OCI-LY1 (cell line): ENCODE measurements at regions not wholly inside any gene's neighbourhood (a gene's known extent, or its start where the extent isn't known, plus 50 kb on each side); places are given as distances from the start of the nearest gene placed in this dataset.

ENCODE experiments used
- H2AFZ ChIP-seq: fragments of 200-600 bp; sonication (generic), shearing (Covaris generic); 2 replicates; pipeline ENCODE4 v1.6.0; 2014; ENCODE audit warnings: antibody characterized with exemption, mild to moderate bottlenecking, low read length
- H3F3A ChIP-seq: fragments of 200-600 bp; sonication (generic), shearing (Covaris generic); 2 replicates; pipeline ENCODE4 v1.6.0; 2014; ENCODE audit warnings: mild to moderate bottlenecking, antibody characterized with exemption, low read length, moderate library complexity; ENCODE audit not compliant: insufficient read depth
- H3K27ac ChIP-seq: fragments of 200-600 bp; sonication (generic); 2 replicates; pipeline ENCODE4 v1.5.1; 2014; ENCODE audit warnings: low read length, mixed run types, mild to moderate bottlenecking, low read depth; ENCODE audit not compliant: poor library complexity, severe bottlenecking
- H3K27me3 ChIP-seq: fragments of 200-600 bp; sonication (generic); 2 replicates; pipeline ENCODE4 v1.6.0; 2014; ENCODE audit warnings: antibody characterized with exemption, mild to moderate bottlenecking, low read length, moderate library complexity; ENCODE audit not compliant: insufficient read depth
- H3K36me3 ChIP-seq: fragments of 200-600 bp; sonication (generic); 2 replicates; pipeline ENCODE4 v1.6.1; 2014; ENCODE audit warnings: mild to moderate bottlenecking, antibody characterized with exemption, low read length, moderate library complexity, mixed read lengths; ENCODE audit not compliant: insufficient read depth
- H3K4me1 ChIP-seq: fragments of 200-600 bp; sonication (generic); 2 replicates; pipeline ENCODE4 v1.5.1; 2014; ENCODE audit warnings: mild to moderate bottlenecking, low read length, moderate library complexity; ENCODE audit not compliant: insufficient read depth, severe bottlenecking
- H3K4me2 ChIP-seq: fragments of 200-600 bp; sonication (generic), shearing (Covaris generic); 2 replicates; pipeline ENCODE4 v1.6.1; 2014; ENCODE audit warnings: low read length
- H3K4me3 ChIP-seq: fragments of 200-600 bp; sonication (generic); 2 replicates; pipeline ENCODE4 v1.5.1; 2014; ENCODE audit warnings: low read length, low read depth, mild to moderate bottlenecking, mixed read lengths; ENCODE audit not compliant: poor library complexity, severe bottlenecking
- H3K79me2 ChIP-seq: fragments of 200-600 bp; shearing (Covaris generic); 2 replicates; pipeline ENCODE4 v1.6.1; 2016; ENCODE audit warnings: mixed run types, low read length, mixed read lengths; ENCODE audit not compliant: insufficient read depth
- H3K9ac ChIP-seq: fragments of 200-600 bp; sonication (generic), shearing (Covaris generic); 2 replicates; pipeline ENCODE4 v1.6.1; 2014; ENCODE audit warnings: mild to moderate bottlenecking, low read length, mixed read lengths
- H3K9me2 ChIP-seq: fragments of 200-600 bp; sonication (generic), shearing (Covaris generic); 2 replicates; pipeline ENCODE4 v1.6.1; 2014; ENCODE audit warnings: low read depth, mild to moderate bottlenecking, low read length, mixed read lengths
- H3K9me3 ChIP-seq: fragments of 200-600 bp; shearing (Covaris generic); 2 replicates; pipeline ENCODE4 v1.6.1; 2014; ENCODE audit warnings: low read length, mixed read lengths
- H4K20me1 ChIP-seq: fragments of 200-600 bp; sonication (generic), shearing (Covaris generic); 2 replicates; pipeline ENCODE4 v1.6.0; 2016; ENCODE audit warnings: mild to moderate bottlenecking, low read length; ENCODE audit not compliant: insufficient read depth
- EZH2 ChIP-seq: fragments of 200-600 bp; sonication (generic), shearing (Covaris generic); IDR thresholded peaks from 2 replicates; pipeline ENCODE4 v1.8.0; 2017; ENCODE audit warnings: borderline replicate concordance, mixed run types, mild to moderate bottlenecking, antibody characterized with exemption, low read length, moderate library complexity, mixed read lengths
- TF ChIP-seq, protein P1 (sequence below): fragments of 200-600 bp; sonication (generic), shearing (Covaris generic); IDR thresholded peaks from 2 replicates; pipeline ENCODE4 v1.5.1; 2017; ENCODE audit warnings: mild to moderate bottlenecking, antibody characterized with exemption, low read length, moderate library complexity, mixed read lengths

DNA sequence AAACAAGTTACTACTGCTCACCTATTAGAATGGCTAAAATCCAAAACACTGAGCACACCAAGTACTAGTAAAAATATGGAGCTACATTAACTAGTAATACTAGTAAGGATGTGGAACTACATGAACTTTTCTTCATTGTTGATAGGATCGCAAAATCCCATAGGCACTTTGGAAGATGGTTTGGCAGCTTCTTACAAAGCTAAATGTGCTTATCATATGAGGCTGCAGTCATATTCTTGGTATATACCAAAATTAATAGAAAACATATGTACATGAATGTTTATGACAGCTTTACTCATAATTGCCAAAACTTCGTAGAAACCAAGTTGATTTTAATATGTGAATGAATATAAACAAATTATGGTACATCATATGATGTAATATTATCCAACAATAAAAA is 366.8 kb upstream of the KCNMB2 start:
- TF ChIP-seq EZH2: no peak
- TF ChIP-seq, protein P1, sequence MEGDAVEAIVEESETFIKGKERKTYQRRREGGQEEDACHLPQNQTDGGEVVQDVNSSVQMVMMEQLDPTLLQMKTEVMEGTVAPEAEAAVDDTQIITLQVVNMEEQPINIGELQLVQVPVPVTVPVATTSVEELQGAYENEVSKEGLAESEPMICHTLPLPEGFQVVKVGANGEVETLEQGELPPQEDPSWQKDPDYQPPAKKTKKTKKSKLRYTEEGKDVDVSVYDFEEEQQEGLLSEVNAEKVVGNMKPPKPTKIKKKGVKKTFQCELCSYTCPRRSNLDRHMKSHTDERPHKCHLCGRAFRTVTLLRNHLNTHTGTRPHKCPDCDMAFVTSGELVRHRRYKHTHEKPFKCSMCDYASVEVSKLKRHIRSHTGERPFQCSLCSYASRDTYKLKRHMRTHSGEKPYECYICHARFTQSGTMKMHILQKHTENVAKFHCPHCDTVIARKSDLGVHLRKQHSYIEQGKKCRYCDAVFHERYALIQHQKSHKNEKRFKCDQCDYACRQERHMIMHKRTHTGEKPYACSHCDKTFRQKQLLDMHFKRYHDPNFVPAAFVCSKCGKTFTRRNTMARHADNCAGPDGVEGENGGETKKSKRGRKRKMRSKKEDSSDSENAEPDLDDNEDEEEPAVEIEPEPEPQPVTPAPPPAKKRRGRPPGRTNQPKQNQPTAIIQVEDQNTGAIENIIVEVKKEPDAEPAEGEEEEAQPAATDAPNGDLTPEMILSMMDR: no peak
- no peaks in the 10 kb centered on the region for H3K4me1 ChIP-seq
- no peaks in the 10 kb centered on the region for H3K36me3 ChIP-seq
- H2AFZ ChIP-seq: no peak overlapping the region
- H3K9me3 ChIP-seq: no peaks in the 10 kb centered on the region
- H3K79me2 ChIP-seq: no peaks in the 10 kb centered on the region
- no peak overlapping the region for H3K4me2 ChIP-seq
- H3K4me3 ChIP-seq: no peak overlapping the region
- H3F3A ChIP-seq: no peaks in the 10 kb centered on the region
- no peaks in the 10 kb centered on the region for H4K20me1 ChIP-seq
- H3K9ac ChIP-seq: no peak overlapping the region
- no peaks in the 10 kb centered on the region for H3K27me3 ChIP-seq
- H3K9me2 ChIP-seq: no peaks in the 10 kb centered on the region
- no peak overlapping the region for H3K27ac ChIP-seq

DNA sequence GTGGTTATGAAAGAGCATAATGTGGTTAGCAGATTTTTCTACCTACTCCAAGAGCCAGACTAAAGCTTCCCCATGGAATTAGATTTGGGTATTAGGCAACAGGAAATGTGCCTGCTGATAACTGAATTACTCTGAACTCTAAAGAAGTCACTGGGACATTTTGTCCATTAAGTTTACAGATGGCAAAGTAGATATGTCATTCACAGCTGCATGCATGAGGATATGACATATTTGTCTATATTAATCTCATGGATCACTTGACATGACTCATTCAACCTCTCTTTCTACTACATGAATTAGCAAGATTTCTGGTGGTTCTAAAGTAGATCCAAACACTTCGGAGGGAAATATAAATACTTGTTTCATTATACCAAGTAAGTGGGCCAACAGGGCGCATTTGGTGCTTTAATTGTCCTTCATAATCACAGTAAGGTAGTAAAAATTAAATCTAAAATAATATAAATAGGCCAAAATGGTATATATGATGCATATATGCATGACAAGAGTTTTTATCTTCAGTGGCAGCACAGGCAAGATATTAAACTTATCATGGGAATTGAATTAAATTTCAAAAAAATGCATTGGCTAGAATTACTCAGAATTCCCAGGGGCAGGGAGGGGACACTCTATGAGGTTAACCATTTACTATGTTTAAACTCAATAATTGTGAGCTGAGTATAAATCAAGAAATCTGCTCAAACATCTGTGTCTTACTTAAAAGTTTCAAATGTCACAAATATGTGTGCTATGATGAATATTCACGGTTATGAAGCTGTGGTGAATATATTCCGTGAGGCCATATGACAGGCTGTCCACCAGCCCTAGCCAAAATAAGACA is 365.3 kb upstream of the KCNMB2 start:
- H3K27ac ChIP-seq: no peak overlapping the region
- no peak overlapping the region for H3K9ac ChIP-seq
- no peaks in the 10 kb centered on the region for H3K9me3 ChIP-seq
- H3K4me3 ChIP-seq: no peak overlapping the region
- H3K79me2 ChIP-seq: no peaks in the 10 kb centered on the region
- no peaks in the 10 kb centered on the region for H3F3A ChIP-seq
- no peaks in the 10 kb centered on the region for H4K20me1 ChIP-seq
- TF ChIP-seq EZH2: no peak
- TF ChIP-seq, protein P1: no peak
- H3K36me3 ChIP-seq: no peaks in the 10 kb centered on the region
- no peaks in the 10 kb centered on the region for H3K27me3 ChIP-seq
- H3K9me2 ChIP-seq: no peaks in the 10 kb centered on the region
- no peak overlapping the region for H3K4me2 ChIP-seq
- no peak overlapping the region for H2AFZ ChIP-seq
- no peaks in the 10 kb centered on the region for H3K4me1 ChIP-seq

DNA sequence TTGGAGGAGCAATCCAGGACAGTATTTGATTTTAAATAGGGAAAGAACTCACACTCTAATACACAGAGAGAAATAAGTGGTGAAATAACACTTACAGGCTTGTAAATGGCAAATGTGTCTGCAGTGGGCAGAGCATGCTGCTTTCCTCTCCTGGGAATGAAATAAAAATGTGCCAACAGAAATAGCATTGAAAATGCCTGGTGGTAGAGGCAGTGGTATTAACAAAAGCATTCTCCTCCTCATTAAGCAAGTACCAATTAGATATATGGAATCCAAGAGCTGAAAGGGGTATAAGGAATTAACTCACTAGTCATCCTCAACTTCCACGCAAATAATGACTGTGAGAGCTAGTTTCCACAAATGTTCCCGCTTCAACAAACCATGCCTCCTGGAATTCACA is 364.1 kb upstream of the KCNMB2 start:
- H3K9me3 ChIP-seq: no peaks in the 10 kb centered on the region
- no peak overlapping the region for H2AFZ ChIP-seq
- TF ChIP-seq, protein P1: no peak
- TF ChIP-seq EZH2: no peak
- no peaks in the 10 kb centered on the region for H3K79me2 ChIP-seq
- H3K9me2 ChIP-seq: no peaks in the 10 kb centered on the region
- no peak overlapping the region for H3K9ac ChIP-seq
- no peak overlapping the region for H3K4me3 ChIP-seq
- H3F3A ChIP-seq: no peaks in the 10 kb centered on the region
- no peaks in the 10 kb centered on the region for H3K4me1 ChIP-seq
- H3K4me2 ChIP-seq: no peak overlapping the region
- H3K27ac ChIP-seq: no peak overlapping the region
- no peaks in the 10 kb centered on the region for H3K27me3 ChIP-seq
- H4K20me1 ChIP-seq: no peaks in the 10 kb centered on the region
- no peaks in the 10 kb centered on the region for H3K36me3 ChIP-seq
